HCT116 (cell line): ENCODE measurements at regions not wholly inside any gene's neighbourhood (a gene's known extent, or its start where the extent isn't known, plus 50 kb on each side); places are given as distances from the start of the nearest gene placed in this dataset.

Source experiments
- CBX3 ChIP-seq: IDR thresholded peaks from 2 replicates; pipeline ENCODE4 v1.6.1; 2012; ENCODE audit warnings: low read depth
- CTCF ChIP-seq, 3 experiments: fragments of 200-600 bp in 1 of 3; sonication (generic) in 1 of 3; IDR thresholded peaks in 2 of 3; conservative IDR thresholded peaks in 1 of 3; 2 replicates each; pipeline ENCODE4 v1.5.1; 2012 to 2017; ENCODE audit warnings: low read depth in 2 of 3, low read length in 2 of 3, antibody characterized with exemption in 1 of 3, borderline replicate concordance in 1 of 3, control low read depth in 1 of 3, mild to moderate bottlenecking in 1 of 3, mixed read lengths in 1 of 3, mixed run types in 1 of 3, moderate library complexity in 1 of 3; ENCODE audit not compliant: insufficient read depth in 1 of 3
- EGR1 ChIP-seq: IDR thresholded peaks from 2 replicates; pipeline ENCODE4 v1.6.1; 2012; ENCODE audit warnings: low read depth
- EZH2 ChIP-seq: fragments of 200-600 bp; sonication (generic); IDR thresholded peaks from 2 replicates; pipeline ENCODE4 v1.6.1; 2017; ENCODE audit warnings: antibody characterized with exemption, mixed run types
- SIN3A ChIP-seq: IDR thresholded peaks from 2 replicates; pipeline ENCODE4 v1.6.1; 2012; ENCODE audit warnings: low read depth

- TF ChIP-seq CTCF (IDR thresholded peaks at IDR 0.05 in 2 of 3, conservative IDR thresholded peaks at IDR 0.05 in 1 of 3; ENCODE audit: borderline replicate concordance in 1 of 3, insufficient read depth in 1 of 3, low read depth in 2 of 3, low read length in 2 of 3) = no peak
- TF ChIP-seq CBX3 = no peak
- TF ChIP-seq EZH2 = no peak
- no peak for TF ChIP-seq SIN3A
- no peak for TF ChIP-seq EGR1
Measured at GRCh38 chr11:80844110-80844819, 1403.4 kb upstream of the TENM4 start.
